MCF 10A (cell line): ENCODE measurements at regions not wholly inside any gene's neighbourhood (a gene's known extent, or its start where the extent isn't known, plus 50 kb on each side); places are given as distances from the start of the nearest gene placed in this dataset.
A peak's percentile ranks its signal among the peaks of the same experiment; 100 is the strongest.

Source experiments
- BruUV-seq: library from RNA; stranded (reverse); fragments of 400-500 nt; replicated peaks from 2 replicates; lab custom pipeline; 2021; lab: Mats Ljungman, UMichigan
- CTCF ChIA-PET: fragments of 300-600 bp; sonication (Branson Sonifier 250); formaldehyde crosslinking; extraction: SDS; loops from one replicate; lab custom pipeline; 2021; ENCODE audit warnings: antibody characterized with exemption, inconsistent platforms; lab: Yijun Ruan, JAX
- POLR2A ChIA-PET: fragments of 300-600, 350-650 bp; sonication (Branson Sonifier 250); formaldehyde crosslinking; extraction: SDS; loops from one replicate; lab custom pipeline; 2020; ENCODE audit warnings: antibody characterized with exemption, inconsistent platforms; lab: Yijun Ruan, JAX
- DNase-seq: peaks from one replicate; pipeline ENCODE4 v3.0.0-alpha.2; 2018; ENCODE audit not compliant: unreplicated experiment
- H3K27ac Mint-ChIP-seq: one replicate; pipeline ENCODE4 v1.8.0; 2022; ENCODE audit warnings: mild to moderate bottlenecking, low read depth, mixed read lengths; ENCODE audit not compliant: unreplicated experiment
- H3K27me3 Mint-ChIP-seq: one replicate; pipeline ENCODE4 v1.8.0; 2022; ENCODE audit warnings: mixed read lengths; ENCODE audit not compliant: insufficient read depth, unreplicated experiment
- H3K36me3 Mint-ChIP-seq: one replicate; pipeline ENCODE4 v1.8.0; 2022; ENCODE audit warnings: mild to moderate bottlenecking, moderate library complexity, mixed read lengths; ENCODE audit not compliant: insufficient read depth, unreplicated experiment
- H3K4me1 Mint-ChIP-seq: one replicate; pipeline ENCODE4 v1.8.0; 2022; ENCODE audit warnings: mixed read lengths; ENCODE audit not compliant: insufficient read depth, unreplicated experiment
- H3K4me3 Mint-ChIP-seq: one replicate; pipeline ENCODE4 v1.8.0; 2022; ENCODE audit warnings: mild to moderate bottlenecking, moderate library complexity, mixed read lengths; ENCODE audit not compliant: unreplicated experiment
- H3K9me3 Mint-ChIP-seq: one replicate; pipeline ENCODE4 v1.8.0; 2022; ENCODE audit warnings: mixed read lengths; ENCODE audit not compliant: unreplicated experiment
- CTCF ChIP-seq: fragments of 200-600 bp; IDR thresholded peaks from one replicate; pipeline ENCODE4 v1.8.0; 2022; ENCODE audit warnings: antibody characterized with exemption, mild to moderate bottlenecking; ENCODE audit not compliant: unreplicated experiment
- intact Hi-C: fragments of 100-400 bp; cut with micrococcal nuclease; formaldehyde crosslinking; loops from 2 replicates; pipeline ENCODE4 v1.14.1; 2022

- H3K4me3 Mint-ChIP-seq, result no peak overlapping the region
- H3K4me1 Mint-ChIP-seq, result no peaks in the 10 kb centered on the region
- no peaks in the 10 kb centered on the region for H3K36me3 Mint-ChIP-seq
- peaks cover 5% of the 10 kb centered on the region for H3K27me3 Mint-ChIP-seq
- intact Hi-C loops, result no loop called here
- POLR2A ChIA-PET, result no interaction called here
- BruUV-seq, result no TSS peak
- H3K27ac Mint-ChIP-seq, result no peak overlapping the region
- no peaks in the 10 kb centered on the region for H3K9me3 Mint-ChIP-seq
- DNase-seq, result peak; percentile 34
- CTCF ChIA-PET, result interaction anchor here (0.7 to 1.4 kb wide), 3 partner anchors 12 to 689 kb away, joined by 3 to 4 read pairs (median 4); no protein-coding TSS in a partner anchor
- TF ChIP-seq CTCF, result peak; percentile 28
Observed at GRCh38 chr6:40852779-40853373, 186.1 kb downstream of the UNC5CL start.

GRCh38 chr6:40849546-40849945, 189.5 kb downstream of the UNC5CL start:
- Mint-ChIP-seq H3K27me3 (peaks cover 21% of the 10 kb centered on the region), H3K4me1 (no peaks in the 10 kb centered on the region), H3K9me3 (no peaks in the 10 kb centered on the region), H3K36me3 (no peaks in the 10 kb centered on the region), H3K27ac (no peak overlapping the region), H3K4me3 (no peak overlapping the region)
- intact Hi-C loops, result loop anchor here (5.0 kb wide), 1 partner anchor 1487 kb away; no protein-coding TSS in a partner anchor
- CTCF ChIA-PET, result interaction anchor here (0.5 to 0.8 kb wide), 2 partner anchors 45 to 272 kb away, joined by 3 to 5 read pairs; no protein-coding TSS in a partner anchor
- BruUV-seq, result no TSS peak
- TF ChIP-seq CTCF, result no peak
- POLR2A ChIA-PET, result interaction anchor here (0.6 kb wide), 1 partner anchor 872 kb away, joined by 3 read pairs; no protein-coding TSS in a partner anchor
- no peak for DNase-seq

GRCh38 chr6:40848868-40849514, 190.0 kb downstream of the UNC5CL start:
- Mint-ChIP-seq H3K27ac (no peak overlapping the region), H3K36me3 (no peaks in the 10 kb centered on the region), H3K27me3 (peaks cover 27% of the 10 kb centered on the region), H3K9me3 (no peaks in the 10 kb centered on the region), H3K4me3 (no peak overlapping the region), H3K4me1 (no peaks in the 10 kb centered on the region)
- BruUV-seq, result no TSS peak
- ChIA-PET CTCF (interaction anchor here (0.6 kb wide), 1 partner anchor 18 kb away, joined by 4 read pairs; no protein-coding TSS in a partner anchor), POLR2A (interaction anchor here (0.6 kb wide), 1 partner anchor 872 kb away, joined by 3 read pairs; no protein-coding TSS in a partner anchor)
- DNase-seq, result no peak
- intact Hi-C loops, result loop anchor here (5.0 kb wide), 1 partner anchor 1487 kb away; no protein-coding TSS in a partner anchor
- TF ChIP-seq CTCF, result no peak

GRCh38 chr6:40848038-40848437, 191.0 kb downstream of the UNC5CL start:
- no peak overlapping the region for H3K27ac Mint-ChIP-seq
- H3K4me3 Mint-ChIP-seq, result no peak overlapping the region
- no peaks in the 10 kb centered on the region for H3K4me1 Mint-ChIP-seq
- CTCF ChIA-PET, result interaction anchor here (0.6 to 2.0 kb wide), 4 partner anchors 11 to 520 kb away, joined by 3 to 6 read pairs (median 4); no protein-coding TSS in a partner anchor
- H3K27me3 Mint-ChIP-seq, result peaks cover 36% of the 10 kb centered on the region
- no TSS peak for BruUV-seq
- no peaks in the 10 kb centered on the region for H3K36me3 Mint-ChIP-seq
- intact Hi-C loops, result loop anchor here (5.0 kb wide), 1 partner anchor 1486 kb away; no protein-coding TSS in a partner anchor
- POLR2A ChIA-PET, result no interaction called here
- no peak for DNase-seq
- no peaks in the 10 kb centered on the region for H3K9me3 Mint-ChIP-seq
- no peak for TF ChIP-seq CTCF
